ENCODE measurements at regions not wholly inside any gene's neighbourhood (a gene's known extent, or its start where the extent isn't known, plus 50 kb on each side); places are given as distances from the start of the nearest gene placed in this dataset.

DNA sequence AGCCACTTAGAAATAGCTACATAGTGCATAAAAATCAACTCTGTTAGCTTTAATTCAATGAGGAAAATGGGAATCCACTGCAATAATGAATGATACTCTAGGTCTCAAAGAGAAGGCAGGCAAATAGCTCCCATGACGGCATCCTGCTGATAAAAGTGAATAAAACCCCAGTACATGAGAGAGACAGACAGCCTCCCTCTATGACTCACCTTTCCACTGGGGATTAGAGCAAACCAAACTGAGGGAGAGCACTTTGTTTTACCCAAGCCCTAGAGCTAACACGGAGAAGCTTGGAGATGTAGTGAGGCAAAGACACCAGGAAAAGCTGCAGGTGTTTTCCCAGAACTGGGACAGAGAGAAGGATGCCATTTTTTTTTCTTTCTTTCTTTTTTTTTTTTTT, 621.9 kb downstream of the LRRIQ3 start:
- no peaks in the 10 kb centered on the region for H3K4me1 ChIP-seq (ENCODE audit: control insufficient read depth in 1 of 2, low read depth in 2 of 2)

DNA sequence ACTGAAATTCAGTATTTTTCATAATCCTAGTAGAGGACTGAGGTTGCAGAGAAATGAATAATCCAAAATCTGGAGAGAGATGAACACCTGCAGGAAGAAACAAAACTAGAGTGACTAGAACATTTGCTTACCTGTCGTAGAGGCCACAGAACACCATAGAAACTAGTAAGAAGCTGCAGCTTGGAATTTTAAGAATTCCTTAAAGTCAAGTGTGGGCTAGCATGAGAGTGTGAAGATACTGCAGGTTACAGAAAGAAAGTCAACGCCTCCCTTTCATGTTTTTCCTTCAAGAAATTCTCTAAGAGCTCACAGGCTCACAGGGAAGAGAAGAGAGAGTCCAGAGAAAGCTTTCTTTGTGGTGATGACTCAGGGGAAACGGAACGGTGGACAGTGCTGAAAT, 633.7 kb downstream of the LRRIQ3 start:
- Histone ChIP-seq H3K36me3 (no peaks in the 10 kb centered on the region), H3K27me3 (replicated peaks; ENCODE audit: insufficient read depth) (no peaks in the 10 kb centered on the region), H3K9me3 (no peaks in the 10 kb centered on the region), H3K27ac (no peak overlapping the region), H3K4me1 (ENCODE audit: control insufficient read depth in 1 of 2, low read depth in 2 of 2) (no peaks in the 10 kb centered on the region), H3K4me3 (no peak overlapping the region)
- ATAC-seq (ENCODE audit: insufficient number of reproducible peaks, low FRiP score, low read depth) (no peak), DNase-seq (ENCODE audit: low spot score) (no peak)
- TF ChIP-seq, protein P1, sequence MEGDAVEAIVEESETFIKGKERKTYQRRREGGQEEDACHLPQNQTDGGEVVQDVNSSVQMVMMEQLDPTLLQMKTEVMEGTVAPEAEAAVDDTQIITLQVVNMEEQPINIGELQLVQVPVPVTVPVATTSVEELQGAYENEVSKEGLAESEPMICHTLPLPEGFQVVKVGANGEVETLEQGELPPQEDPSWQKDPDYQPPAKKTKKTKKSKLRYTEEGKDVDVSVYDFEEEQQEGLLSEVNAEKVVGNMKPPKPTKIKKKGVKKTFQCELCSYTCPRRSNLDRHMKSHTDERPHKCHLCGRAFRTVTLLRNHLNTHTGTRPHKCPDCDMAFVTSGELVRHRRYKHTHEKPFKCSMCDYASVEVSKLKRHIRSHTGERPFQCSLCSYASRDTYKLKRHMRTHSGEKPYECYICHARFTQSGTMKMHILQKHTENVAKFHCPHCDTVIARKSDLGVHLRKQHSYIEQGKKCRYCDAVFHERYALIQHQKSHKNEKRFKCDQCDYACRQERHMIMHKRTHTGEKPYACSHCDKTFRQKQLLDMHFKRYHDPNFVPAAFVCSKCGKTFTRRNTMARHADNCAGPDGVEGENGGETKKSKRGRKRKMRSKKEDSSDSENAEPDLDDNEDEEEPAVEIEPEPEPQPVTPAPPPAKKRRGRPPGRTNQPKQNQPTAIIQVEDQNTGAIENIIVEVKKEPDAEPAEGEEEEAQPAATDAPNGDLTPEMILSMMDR (IDR thresholded peaks at IDR 0.05) = no peak

More for the DNA sequence above, 621.9 kb downstream of the LRRIQ3 start:
- H3K27me3 ChIP-seq (replicated peaks; ENCODE audit: insufficient read depth) = no peaks in the 10 kb centered on the region
- H3K9me3 ChIP-seq = no peaks in the 10 kb centered on the region
- H3K36me3 ChIP-seq = no peaks in the 10 kb centered on the region
- H3K27ac ChIP-seq = no peak overlapping the region
- H3K4me3 ChIP-seq = no peak overlapping the region
- DNase-seq (ENCODE audit: low spot score) (no peak), ATAC-seq (ENCODE audit: insufficient number of reproducible peaks, low FRiP score, low read depth) (no peak)
- TF ChIP-seq, protein P1 (IDR thresholded peaks at IDR 0.05) = no peak

DNA sequence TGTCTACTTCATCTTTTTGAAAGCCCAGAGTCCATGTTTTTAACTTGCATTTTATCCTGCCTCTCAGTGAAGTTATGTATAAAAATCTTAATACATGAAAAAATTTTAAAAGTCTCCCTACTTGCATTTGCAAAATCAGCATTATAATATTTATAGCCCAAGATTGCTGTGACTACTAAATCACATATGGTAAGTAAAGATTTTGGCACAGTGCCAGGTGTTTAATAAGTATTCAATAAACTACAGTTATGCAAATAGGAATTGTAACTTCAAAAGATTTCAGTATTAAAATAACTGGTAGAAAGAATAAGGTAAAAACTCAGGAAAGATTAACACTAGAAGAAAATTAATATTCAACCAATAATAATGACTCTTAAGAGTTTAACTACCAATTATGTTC, 641.7 kb downstream of the LRRIQ3 start:
- Histone ChIP-seq H3K27me3 (replicated peaks; ENCODE audit: insufficient read depth) (no peaks in the 10 kb centered on the region), H3K4me1 (ENCODE audit: control insufficient read depth in 1 of 2, low read depth in 2 of 2) (no peaks in the 10 kb centered on the region), H3K9me3 (peaks cover 2% of the 10 kb centered on the region), H3K4me3 (no peak overlapping the region), H3K36me3 (no peaks in the 10 kb centered on the region), H3K27ac (no peak overlapping the region)
- ATAC-seq (ENCODE audit: insufficient number of reproducible peaks, low FRiP score, low read depth) (no peak), DNase-seq (ENCODE audit: low spot score) (no peak)
- TF ChIP-seq, protein P1 (IDR thresholded peaks at IDR 0.05) = no peak

DNA sequence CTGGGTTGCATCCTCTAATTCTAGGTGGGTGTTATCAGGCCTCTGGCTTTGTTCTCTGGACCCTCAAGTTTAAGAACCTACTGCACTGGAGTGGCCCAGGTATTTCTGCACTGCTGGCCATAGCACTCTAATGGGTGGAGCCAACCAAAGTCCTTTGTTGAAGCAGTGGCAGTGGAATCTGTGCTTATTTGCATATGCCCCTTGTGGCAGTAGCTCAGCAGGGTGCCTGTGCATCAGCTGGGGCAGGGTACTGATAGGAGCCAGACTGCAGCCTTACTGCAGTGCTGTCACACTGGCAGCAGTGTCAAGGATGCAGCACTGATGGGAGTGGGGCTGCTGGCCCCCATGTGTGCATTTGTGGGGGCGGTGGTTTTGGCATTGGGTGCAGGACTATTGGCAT, 660.6 kb downstream of the LRRIQ3 start:
- H3K4me1 ChIP-seq (ENCODE audit: control insufficient read depth in 1 of 2, low read depth in 2 of 2) = no peaks in the 10 kb centered on the region
- DNase-seq (ENCODE audit: low spot score) = no peak
- H3K27me3 ChIP-seq (replicated peaks; ENCODE audit: insufficient read depth) = no peaks in the 10 kb centered on the region
- ATAC-seq (ENCODE audit: insufficient number of reproducible peaks, low FRiP score, low read depth) = no peak
- no peaks in the 10 kb centered on the region for H3K36me3 ChIP-seq
- H3K4me3 ChIP-seq = no peak overlapping the region
- no peaks in the 10 kb centered on the region for H3K9me3 ChIP-seq
- no peak overlapping the region for H3K27ac ChIP-seq
- TF ChIP-seq, protein P1 (IDR thresholded peaks at IDR 0.05) = no peak

DNA sequence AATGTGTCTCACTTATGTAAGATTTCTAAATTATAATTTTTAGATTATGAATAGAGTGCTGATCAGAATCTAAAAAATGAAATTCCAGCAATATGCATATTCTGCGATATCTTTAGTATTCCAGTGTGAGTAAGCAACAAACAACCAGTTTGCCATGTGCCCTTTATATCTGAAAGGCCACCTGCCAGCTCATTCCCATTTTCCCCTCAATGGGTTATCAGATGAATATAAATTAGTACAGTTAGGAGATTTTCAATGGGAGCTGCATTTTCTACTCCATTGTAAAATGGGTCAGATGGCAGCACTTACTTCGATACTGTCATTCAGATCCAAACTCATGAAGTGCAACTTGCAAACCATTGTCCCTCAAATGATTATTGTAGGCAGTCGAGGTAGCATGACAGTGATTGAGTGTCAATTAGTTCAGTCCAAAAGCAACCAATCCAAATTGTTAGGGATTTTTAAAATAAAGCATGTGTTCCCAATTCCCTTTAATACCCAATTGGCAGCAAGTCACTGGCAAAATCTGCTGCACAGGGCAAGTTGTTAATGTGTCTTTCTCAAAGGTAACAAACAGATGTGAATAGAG, 680.3 kb downstream of the LRRIQ3 start:
- ATAC-seq (ENCODE audit: insufficient number of reproducible peaks, low FRiP score, low read depth) (no peak), DNase-seq (ENCODE audit: low spot score) (no peak)
- H3K4me3 ChIP-seq = no peak overlapping the region
- H3K27ac ChIP-seq = no peak overlapping the region
- H3K36me3 ChIP-seq = no peaks in the 10 kb centered on the region
- TF ChIP-seq, protein P1 (IDR thresholded peaks at IDR 0.05) = no peak
- no peaks in the 10 kb centered on the region for H3K9me3 ChIP-seq
- no peaks in the 10 kb centered on the region for H3K27me3 ChIP-seq (replicated peaks; ENCODE audit: insufficient read depth)
- no peaks in the 10 kb centered on the region for H3K4me1 ChIP-seq (ENCODE audit: control insufficient read depth in 1 of 2, low read depth in 2 of 2)

Data from thoracic aorta (tissue), 2 donors.